Testis (tissue), 2 donors: ENCODE measurements at regions not wholly inside any gene's neighbourhood (a gene's known extent, or its start where the extent isn't known, plus 50 kb on each side); places are given as distances from the start of the nearest gene placed in this dataset.

Experiments
- DNase-seq: peaks from one replicate; pipeline ENCODE4 v3.0.0-alpha.2; 2019
- H3K27ac ChIP-seq, 2 donors: fragments of 200-600 bp; sonication (generic); one replicate each; pipeline ENCODE4 v1.5.1; 2019
- H3K27me3 ChIP-seq: fragments of 200-600 bp; sonication (generic); one replicate; pipeline ENCODE4 v1.5.1; 2019
- H3K36me3 ChIP-seq: fragments of 200-600 bp; sonication (generic); one replicate; pipeline ENCODE4 v1.5.1; 2017; ENCODE audit warnings: low read depth; ENCODE audit errors: missing control alignments
- H3K4me1 ChIP-seq: fragments of 200-600 bp; sonication (generic); one replicate; pipeline ENCODE4 v1.5.1; 2019
- H3K4me3 ChIP-seq, 2 donors: fragments of 200-600 bp; sonication (generic); one replicate each; pipeline ENCODE4 v1.5.1; 2017 to 2019
- H3K9me3 ChIP-seq: fragments of 200-600 bp; sonication (generic); one replicate; pipeline ENCODE4 v1.5.1; 2017
- POLR2A ChIP-seq: fragments of 450-650 bp; IDR thresholded peaks from one replicate; pipeline ENCODE4 v1.6.1; 2017; ENCODE audit warnings: antibody characterized with exemption, mild to moderate bottlenecking, moderate library complexity
- WGBS, 2 donors: methylation state at CpG; one replicate each; pipeline ENCODE4 v1.1.5; 2018; 5-methylcytosine and 5-hydroxymethylcytosine counted together
- intact Hi-C: fragments of 100-400 bp; cut with DNase I; formaldehyde crosslinking; loops from one replicate; pipeline ENCODE4 v1.15.1; 2023; ENCODE audit warnings: low total_unique reads
- TF ChIP-seq, protein P1 (sequence below), 3 experiments: fragments of 450-650 bp in 2 of 3; fragments of 200-600 bp in 1 of 3; sonication (generic) in 1 of 3; IDR thresholded peaks; one replicate each; pipeline ENCODE4 v1.5.1; 2016 to 2019; ENCODE audit warnings: antibody characterized with exemption in 3 of 3, mild to moderate bottlenecking in 2 of 3, moderate library complexity in 1 of 3

DNA sequence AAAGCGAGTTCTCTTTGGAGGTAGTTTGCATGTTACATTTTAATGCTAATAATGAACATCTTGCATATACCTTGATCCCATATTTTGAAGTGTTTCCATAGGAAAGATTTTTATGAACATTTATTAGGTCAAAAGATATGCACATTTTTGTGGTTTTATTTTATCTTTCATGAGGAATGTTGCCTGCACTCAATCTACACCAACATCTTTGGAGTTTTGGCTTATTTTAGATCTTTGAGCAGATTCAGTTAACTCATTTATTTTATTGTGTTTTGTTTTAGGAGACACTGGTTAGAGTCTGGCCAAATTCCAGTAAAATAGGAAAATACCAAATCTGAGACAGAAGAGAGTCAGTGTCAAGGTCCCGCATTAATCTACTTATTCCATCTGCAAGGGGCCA is 540.9 kb downstream of the RNF144A start:
- H3K27ac ChIP-seq, result no peak overlapping the region
- H3K27me3 ChIP-seq, result no peaks in the 10 kb centered on the region
- WGBS, 2 donors, result 94 to 97% methylated on average over 2 of the region's 2 CpGs
- H3K36me3 ChIP-seq, result no peaks in the 10 kb centered on the region
- TF ChIP-seq POLR2A, result no peak
- TF ChIP-seq, protein P1, sequence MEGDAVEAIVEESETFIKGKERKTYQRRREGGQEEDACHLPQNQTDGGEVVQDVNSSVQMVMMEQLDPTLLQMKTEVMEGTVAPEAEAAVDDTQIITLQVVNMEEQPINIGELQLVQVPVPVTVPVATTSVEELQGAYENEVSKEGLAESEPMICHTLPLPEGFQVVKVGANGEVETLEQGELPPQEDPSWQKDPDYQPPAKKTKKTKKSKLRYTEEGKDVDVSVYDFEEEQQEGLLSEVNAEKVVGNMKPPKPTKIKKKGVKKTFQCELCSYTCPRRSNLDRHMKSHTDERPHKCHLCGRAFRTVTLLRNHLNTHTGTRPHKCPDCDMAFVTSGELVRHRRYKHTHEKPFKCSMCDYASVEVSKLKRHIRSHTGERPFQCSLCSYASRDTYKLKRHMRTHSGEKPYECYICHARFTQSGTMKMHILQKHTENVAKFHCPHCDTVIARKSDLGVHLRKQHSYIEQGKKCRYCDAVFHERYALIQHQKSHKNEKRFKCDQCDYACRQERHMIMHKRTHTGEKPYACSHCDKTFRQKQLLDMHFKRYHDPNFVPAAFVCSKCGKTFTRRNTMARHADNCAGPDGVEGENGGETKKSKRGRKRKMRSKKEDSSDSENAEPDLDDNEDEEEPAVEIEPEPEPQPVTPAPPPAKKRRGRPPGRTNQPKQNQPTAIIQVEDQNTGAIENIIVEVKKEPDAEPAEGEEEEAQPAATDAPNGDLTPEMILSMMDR (IDR thresholded peaks at IDR 0.05), result no peak
- H3K9me3 ChIP-seq, result no peaks in the 10 kb centered on the region
- no peak overlapping the region for H3K4me3 ChIP-seq
- DNase-seq, result no peak
- no peaks in the 10 kb centered on the region for H3K4me1 ChIP-seq
- intact Hi-C loops, result no loop called here

DNA sequence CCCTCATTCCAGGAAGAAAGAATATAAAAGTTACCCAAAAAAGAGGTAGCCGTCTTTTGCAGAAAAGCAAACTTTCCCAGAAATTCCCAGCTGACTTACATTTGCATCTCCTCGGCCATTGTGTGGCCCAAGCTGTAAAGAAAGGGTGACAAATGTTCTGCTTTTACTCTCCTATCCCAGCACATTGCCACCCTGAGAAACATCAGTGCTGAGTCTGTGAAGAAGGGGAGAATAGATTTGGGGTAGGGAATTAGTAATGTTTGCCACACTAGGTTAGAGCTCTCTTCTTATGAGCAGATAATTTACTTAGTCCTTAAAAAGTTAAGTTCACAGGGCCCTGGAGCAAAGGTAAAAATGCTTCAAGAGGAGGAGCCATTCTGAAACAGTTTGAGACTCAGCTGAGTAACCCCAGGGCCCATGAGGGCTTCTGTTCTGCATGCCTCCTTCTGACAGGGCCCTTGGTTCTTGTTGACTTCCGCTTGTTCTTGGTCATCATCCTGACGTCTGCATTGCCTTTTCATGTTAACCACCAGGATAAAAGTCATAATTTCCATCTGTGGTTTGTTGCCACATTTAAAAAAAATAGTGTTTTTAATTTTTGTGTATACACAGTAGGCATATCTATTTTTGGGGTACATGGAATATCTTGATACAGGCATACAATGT is 550.7 kb downstream of the RNF144A start:
- Histone ChIP-seq H3K4me1 (no peaks in the 10 kb centered on the region), H3K27me3 (no peaks in the 10 kb centered on the region), H3K4me3 (no peak overlapping the region), H3K9me3 (no peaks in the 10 kb centered on the region), H3K36me3 (no peaks in the 10 kb centered on the region), H3K27ac (no peak overlapping the region)
- intact Hi-C loops, result no loop called here
- WGBS, 2 donors, result 87 to 90% methylated on average over 4 of the region's 4 CpGs
- no peak for DNase-seq
- no peak for TF ChIP-seq POLR2A
- TF ChIP-seq, protein P1 (IDR thresholded peaks at IDR 0.05), result no peak

- H3K4me3 ChIP-seq, result no peak overlapping the region
- H3K36me3 ChIP-seq, result no peaks in the 10 kb centered on the region
- 65 to 87% methylated on average over 3 of the region's 3 CpGs for whole genome bisulfite sequencing, 2 donors
- no peaks in the 10 kb centered on the region for H3K27me3 ChIP-seq
- no peaks in the 10 kb centered on the region for H3K9me3 ChIP-seq
- no peaks in the 10 kb centered on the region for H3K4me1 ChIP-seq
- intact Hi-C loops, result no loop called here
- DNase-seq, result no peak
- no peak overlapping the region for H3K27ac ChIP-seq
- no peak for TF ChIP-seq POLR2A
- TF ChIP-seq, protein P1 (IDR thresholded peaks at IDR 0.05), result no peak
Measured at GRCh38 chr2:7468448-7468828, 551.2 kb downstream of the RNF144A start.

- intact Hi-C loops, result no loop called here
- Histone ChIP-seq H3K4me1 (no peaks in the 10 kb centered on the region), H3K9me3 (no peaks in the 10 kb centered on the region), H3K4me3 (no peak overlapping the region), H3K27ac (no peak overlapping the region), H3K36me3 (no peaks in the 10 kb centered on the region), H3K27me3 (no peaks in the 10 kb centered on the region)
- TF ChIP-seq, protein P1 (IDR thresholded peaks at IDR 0.05), result no peak
- no peak for DNase-seq
- WGBS, 2 donors, result 83 to 92% methylated on average over 1 of the region's 1 CpG
Measured at GRCh38 chr2:7468955-7469354, 551.7 kb downstream of the RNF144A start.

- H3K4me3 ChIP-seq, result no peak overlapping the region
- WGBS, 2 donors, result 81 to 98% methylated on average over 2 of the region's 2 CpGs
- no peak overlapping the region for H3K27ac ChIP-seq
- no peaks in the 10 kb centered on the region for H3K9me3 ChIP-seq
- TF ChIP-seq POLR2A, result no peak
- TF ChIP-seq, protein P1 (IDR thresholded peaks at IDR 0.05), result no peak
- no peaks in the 10 kb centered on the region for H3K36me3 ChIP-seq
- no peaks in the 10 kb centered on the region for H3K27me3 ChIP-seq
- no peak for DNase-seq
- H3K4me1 ChIP-seq, result no peaks in the 10 kb centered on the region
- intact Hi-C loops, result no loop called here
Measured at GRCh38 chr2:7471185-7471584, 554.0 kb downstream of the RNF144A start.
